ENCODE measurements at regions not wholly inside any gene's neighbourhood (a gene's known extent, or its start where the extent isn't known, plus 50 kb on each side); places are given as distances from the start of the nearest gene placed in this dataset.

- H3K4me3 ChIP-seq (ENCODE audit: low read length) = no peak overlapping the region
- DNase-seq (ENCODE audit: low read depth) = no peak
- TF ChIP-seq, protein P1, sequence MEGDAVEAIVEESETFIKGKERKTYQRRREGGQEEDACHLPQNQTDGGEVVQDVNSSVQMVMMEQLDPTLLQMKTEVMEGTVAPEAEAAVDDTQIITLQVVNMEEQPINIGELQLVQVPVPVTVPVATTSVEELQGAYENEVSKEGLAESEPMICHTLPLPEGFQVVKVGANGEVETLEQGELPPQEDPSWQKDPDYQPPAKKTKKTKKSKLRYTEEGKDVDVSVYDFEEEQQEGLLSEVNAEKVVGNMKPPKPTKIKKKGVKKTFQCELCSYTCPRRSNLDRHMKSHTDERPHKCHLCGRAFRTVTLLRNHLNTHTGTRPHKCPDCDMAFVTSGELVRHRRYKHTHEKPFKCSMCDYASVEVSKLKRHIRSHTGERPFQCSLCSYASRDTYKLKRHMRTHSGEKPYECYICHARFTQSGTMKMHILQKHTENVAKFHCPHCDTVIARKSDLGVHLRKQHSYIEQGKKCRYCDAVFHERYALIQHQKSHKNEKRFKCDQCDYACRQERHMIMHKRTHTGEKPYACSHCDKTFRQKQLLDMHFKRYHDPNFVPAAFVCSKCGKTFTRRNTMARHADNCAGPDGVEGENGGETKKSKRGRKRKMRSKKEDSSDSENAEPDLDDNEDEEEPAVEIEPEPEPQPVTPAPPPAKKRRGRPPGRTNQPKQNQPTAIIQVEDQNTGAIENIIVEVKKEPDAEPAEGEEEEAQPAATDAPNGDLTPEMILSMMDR (conservative IDR thresholded peaks at IDR 0.05; ENCODE audit: low read length) = no peak
Measured at GRCh38 chr2:129905664-129906081, 73.8 kb upstream of the RAB6C start.

- TF ChIP-seq, protein P1 (conservative IDR thresholded peaks at IDR 0.05; ENCODE audit: low read length) = no peak
- DNase-seq (ENCODE audit: low read depth) = no peak
Measured at GRCh38 chr2:129906139-129906860, 73.2 kb upstream of the RAB6C start.

DNA sequence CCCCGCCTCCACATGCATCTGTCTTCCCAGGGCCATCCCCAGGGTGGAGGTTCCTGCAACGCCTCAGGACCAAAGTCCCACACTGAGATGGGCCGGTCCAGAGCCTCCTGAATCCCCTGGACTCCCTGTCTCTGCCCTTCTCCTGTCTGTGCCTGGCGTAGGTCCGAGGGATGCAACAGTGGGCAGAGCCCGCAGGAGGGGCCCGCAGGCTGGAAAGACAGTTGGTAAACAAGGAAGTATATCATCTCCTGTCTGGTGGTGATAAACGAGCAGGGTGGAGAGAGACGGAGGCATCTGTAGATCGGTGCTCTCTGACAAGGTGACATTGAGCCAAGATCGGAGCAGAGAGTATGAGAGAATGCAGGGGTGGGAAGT lies 72.6 kb upstream of the RAB6C start:
- no peak for DNase-seq (ENCODE audit: low read depth)
- TF ChIP-seq, protein P1 (conservative IDR thresholded peaks at IDR 0.05; ENCODE audit: low read length) = no peak
- no peak overlapping the region for H3K4me3 ChIP-seq (ENCODE audit: low read length)

More at GRCh38 chr2:129906139-129906860, 73.2 kb upstream of the RAB6C start:
- H3K4me3 ChIP-seq (ENCODE audit: low read length) = no peak overlapping the region

- TF ChIP-seq, protein P1 (conservative IDR thresholded peaks at IDR 0.05; ENCODE audit: low read length) = no peak
- DNase-seq (ENCODE audit: low read depth) = no peak
- no peak overlapping the region for H3K4me3 ChIP-seq (ENCODE audit: low read length)
Measured at GRCh38 chr2:129907256-129907998, 72.0 kb upstream of the RAB6C start.

GRCh38 chr2:129908721-129909373 lies 70.6 kb upstream of the RAB6C start:
- no peak overlapping the region for H3K4me3 ChIP-seq (ENCODE audit: low read length)
- DNase-seq (ENCODE audit: low read depth) = no peak

DNA sequence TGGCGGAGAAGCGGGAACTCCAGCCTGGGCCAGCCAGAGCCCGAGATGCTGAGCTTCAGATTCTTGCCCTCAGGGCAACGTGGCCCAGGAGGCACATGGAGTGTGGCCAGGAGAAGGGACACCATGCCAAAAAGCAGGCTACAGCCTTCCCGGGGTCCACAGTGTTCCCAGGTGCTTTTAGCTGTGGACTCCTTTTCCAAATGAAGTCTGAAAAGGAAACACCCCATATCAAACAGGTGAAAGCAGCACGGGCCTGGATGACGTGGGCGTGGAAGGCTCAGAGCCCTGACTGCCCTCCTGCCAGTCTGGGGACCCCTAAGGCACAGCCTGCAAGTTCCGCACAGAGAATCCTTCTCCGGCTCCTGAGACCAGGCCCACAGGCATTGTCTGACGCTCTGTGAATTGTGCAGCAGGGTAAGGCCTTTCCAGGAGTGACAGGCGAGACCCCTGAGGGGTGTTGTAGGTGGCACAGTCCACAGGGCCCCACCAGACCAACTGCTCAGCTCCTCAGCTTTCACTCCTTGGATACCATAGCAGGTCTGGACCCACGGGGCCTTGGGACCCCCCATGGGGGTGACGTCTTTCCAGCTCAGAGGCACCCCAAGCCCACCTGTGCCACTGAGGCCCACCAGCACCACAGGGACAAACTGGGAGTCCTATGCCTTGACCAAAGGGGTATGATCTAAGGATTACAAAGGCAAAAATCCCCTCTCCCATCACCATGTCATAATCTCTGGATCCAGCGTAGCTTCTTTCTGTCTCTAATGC lies 69.6 kb upstream of the RAB6C start:
- H3K4me3 ChIP-seq (ENCODE audit: low read length) = no peak overlapping the region
- TF ChIP-seq, protein P1 (conservative IDR thresholded peaks at IDR 0.05; ENCODE audit: low read length) = no peak
- no peak for DNase-seq (ENCODE audit: low read depth)

More at GRCh38 chr2:129908721-129909373, 70.6 kb upstream of the RAB6C start:
- TF ChIP-seq, protein P1 (conservative IDR thresholded peaks at IDR 0.05; ENCODE audit: low read length) = no peak

All from AG10803 (cell line).